Fibroblast of villous mesenchyme (primary cell): ENCODE measurements at regions not wholly inside any gene's neighbourhood (a gene's known extent, or its start where the extent isn't known, plus 50 kb on each side); places are given as distances from the start of the nearest gene placed in this dataset.

ENCODE experiments used
- DNase-seq: peaks from one replicate; pipeline ENCODE4 v3.0.0-alpha.2; 2010; ENCODE audit warnings: low read depth
- H3K4me3 ChIP-seq: 2 replicates; pipeline ENCODE4 v1.5.1; 2011; ENCODE audit warnings: low read depth, mild to moderate bottlenecking, low read length
- TF ChIP-seq, protein P1 (sequence below): IDR thresholded peaks from 2 replicates; pipeline ENCODE4 v1.5.1; 2012; ENCODE audit warnings: low read depth, mild to moderate bottlenecking, low read length; ENCODE audit not compliant: insufficient read depth

DNA sequence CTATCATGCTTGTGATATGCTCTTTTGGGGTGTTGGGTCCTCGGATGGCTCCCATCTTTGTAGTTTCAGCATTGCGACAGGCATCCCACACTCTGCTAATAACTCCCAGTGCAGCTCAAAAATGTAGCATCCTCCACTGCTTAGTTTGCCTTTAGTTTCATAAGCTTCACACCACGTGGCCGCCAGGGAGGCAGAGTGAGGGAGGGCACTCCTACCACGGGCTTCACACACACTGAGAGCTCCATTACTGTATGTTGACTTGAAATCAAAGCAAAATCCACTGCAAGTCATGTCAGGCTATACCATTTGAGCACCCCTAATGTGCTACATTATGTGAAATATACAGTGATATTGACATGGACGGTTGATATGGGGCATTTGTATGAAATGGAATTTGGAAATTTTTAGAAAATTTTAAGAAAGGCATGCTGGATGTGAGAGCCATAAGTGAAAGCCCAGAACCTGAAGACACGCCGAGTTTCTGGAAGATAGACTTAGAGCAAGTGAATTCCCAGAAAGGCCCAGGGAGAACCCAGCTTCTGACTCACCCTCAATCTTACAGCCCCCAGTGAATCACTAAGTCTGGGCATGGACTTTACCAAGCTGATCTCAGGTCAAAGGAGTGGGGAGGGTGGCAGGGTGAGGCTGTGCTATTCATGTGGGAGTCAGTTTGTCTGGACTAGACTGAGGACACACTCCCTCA lies 94.1 kb downstream of the HSPH1 start:
- TF ChIP-seq, protein P1, sequence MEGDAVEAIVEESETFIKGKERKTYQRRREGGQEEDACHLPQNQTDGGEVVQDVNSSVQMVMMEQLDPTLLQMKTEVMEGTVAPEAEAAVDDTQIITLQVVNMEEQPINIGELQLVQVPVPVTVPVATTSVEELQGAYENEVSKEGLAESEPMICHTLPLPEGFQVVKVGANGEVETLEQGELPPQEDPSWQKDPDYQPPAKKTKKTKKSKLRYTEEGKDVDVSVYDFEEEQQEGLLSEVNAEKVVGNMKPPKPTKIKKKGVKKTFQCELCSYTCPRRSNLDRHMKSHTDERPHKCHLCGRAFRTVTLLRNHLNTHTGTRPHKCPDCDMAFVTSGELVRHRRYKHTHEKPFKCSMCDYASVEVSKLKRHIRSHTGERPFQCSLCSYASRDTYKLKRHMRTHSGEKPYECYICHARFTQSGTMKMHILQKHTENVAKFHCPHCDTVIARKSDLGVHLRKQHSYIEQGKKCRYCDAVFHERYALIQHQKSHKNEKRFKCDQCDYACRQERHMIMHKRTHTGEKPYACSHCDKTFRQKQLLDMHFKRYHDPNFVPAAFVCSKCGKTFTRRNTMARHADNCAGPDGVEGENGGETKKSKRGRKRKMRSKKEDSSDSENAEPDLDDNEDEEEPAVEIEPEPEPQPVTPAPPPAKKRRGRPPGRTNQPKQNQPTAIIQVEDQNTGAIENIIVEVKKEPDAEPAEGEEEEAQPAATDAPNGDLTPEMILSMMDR = no peak
- no peak overlapping the region for H3K4me3 ChIP-seq
- DNase-seq = peak; percentile 30

DNA sequence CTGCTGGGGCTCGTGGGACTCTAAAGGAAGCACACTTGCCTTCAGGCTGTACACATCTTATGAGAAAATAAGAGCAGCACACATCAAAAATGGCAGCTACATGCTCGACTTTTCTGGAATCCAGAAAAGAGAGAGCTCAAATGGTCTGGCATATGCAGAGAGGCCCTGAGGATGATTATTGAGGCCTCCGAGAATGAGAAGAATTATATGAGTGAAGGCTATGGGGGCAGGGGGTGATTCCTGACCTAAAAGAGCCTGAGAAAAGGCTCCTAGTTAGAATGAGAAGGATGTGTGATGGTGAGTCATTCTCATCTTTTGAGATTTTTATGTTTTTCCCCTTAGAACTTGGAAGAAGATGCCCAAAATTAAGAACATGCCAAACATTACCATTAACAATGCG lies 97.1 kb downstream of the HSPH1 start:
- H3K4me3 ChIP-seq = no peak overlapping the region
- DNase-seq = no peak

DNA sequence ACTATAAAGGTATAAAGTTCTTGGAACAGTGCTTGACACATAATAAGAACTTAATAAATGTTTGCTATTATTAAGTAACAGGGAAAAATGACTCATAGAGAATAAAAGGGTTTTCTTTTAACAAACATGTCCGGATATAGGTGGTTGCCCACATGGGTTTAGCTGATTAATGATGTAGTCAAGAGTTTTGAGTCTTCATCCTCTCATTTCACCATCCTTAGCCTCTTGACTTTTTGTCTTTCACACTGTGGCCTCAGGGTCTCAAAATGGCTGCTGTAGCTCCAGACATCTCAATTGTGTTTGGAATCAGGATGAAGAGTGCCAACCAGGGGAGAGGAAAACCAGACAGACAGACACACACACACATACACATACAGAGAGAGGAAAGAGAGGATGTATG lies 97.9 kb downstream of the HSPH1 start:
- no peak for DNase-seq
- TF ChIP-seq, protein P1 = no peak
- H3K4me3 ChIP-seq = no peak overlapping the region

More for the DNA sequence above, 97.1 kb downstream of the HSPH1 start:
- TF ChIP-seq, protein P1 = no peak

DNA sequence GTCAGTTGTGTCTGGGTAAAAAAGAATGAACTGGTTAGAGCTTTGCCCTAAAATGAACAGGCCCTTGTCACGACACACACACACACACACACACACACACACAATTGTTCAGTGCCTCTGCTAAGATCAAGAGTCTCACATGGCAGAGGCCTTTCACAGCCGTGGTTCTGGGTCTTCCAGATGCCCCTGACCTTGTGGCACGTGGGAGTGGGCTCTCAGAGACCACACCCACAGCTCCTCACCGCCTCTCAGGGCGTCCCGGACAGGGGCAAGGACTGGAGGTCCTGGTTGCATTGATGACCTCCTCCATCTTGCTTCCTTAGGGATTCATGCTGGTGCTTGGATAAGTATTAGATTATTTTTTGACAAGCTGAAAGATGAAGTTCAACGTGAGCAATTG lies 101.0 kb downstream of the HSPH1 start:
- no peak overlapping the region for H3K4me3 ChIP-seq
- TF ChIP-seq, protein P1 = no peak
- DNase-seq = no peak

DNA sequence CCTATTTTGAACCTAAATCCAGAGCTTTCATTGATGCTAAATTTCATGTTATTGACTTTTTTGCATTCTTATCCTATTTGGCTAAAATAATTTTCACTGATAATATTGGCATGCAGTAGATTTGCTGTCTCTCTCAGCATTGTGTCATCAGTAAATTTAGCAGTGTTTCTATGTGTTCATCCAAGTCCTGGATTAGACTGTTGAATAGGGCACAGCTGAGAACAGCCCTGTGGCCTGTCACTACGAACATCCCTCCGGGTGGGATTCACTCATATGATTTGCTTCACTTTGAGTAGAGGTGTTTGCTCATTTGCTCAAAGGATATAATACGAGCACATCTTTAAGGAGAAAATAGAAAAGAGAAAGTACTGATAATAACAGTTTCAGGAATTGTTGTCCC lies 101.5 kb downstream of the HSPH1 start:
- TF ChIP-seq, protein P1 = no peak
- no peak overlapping the region for H3K4me3 ChIP-seq
- no peak for DNase-seq

DNA sequence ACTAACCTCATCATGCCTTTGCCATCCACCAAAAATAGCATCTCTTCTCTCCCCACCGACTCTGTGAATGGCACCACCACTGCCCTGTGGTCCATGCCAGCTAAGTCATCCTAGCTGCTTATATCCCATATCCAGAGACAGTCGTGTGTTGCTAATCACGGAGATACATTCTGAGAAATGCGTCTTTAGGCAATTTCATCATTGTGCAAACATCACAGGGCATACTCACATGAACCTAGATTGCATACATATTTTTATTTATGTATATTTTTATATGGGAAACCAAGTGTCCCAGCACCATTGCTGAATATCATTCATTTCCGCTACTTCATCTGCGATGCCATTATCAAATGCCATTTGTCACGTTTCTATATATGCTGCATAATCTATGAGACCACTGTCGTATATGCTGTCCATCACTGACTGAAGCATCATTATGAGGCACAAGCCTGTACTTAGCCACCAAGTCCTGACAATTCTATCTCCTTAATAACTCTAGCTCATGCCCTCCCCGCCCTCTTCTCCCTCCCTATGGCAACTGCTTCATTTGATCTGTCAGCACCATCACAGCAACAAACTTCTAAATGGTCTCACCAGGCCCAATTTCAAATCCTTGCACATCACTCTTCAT lies 104.2 kb downstream of the HSPH1 start:
- DNase-seq = no peak
- H3K4me3 ChIP-seq = no peak overlapping the region
- TF ChIP-seq, protein P1 = no peak
